Activated B cell treated with CpG ODN at 0.5 μM for 24 hours (primary cell): ENCODE measurements at regions not wholly inside any gene's neighbourhood (a gene's known extent, or its start where the extent isn't known, plus 50 kb on each side); places are given as distances from the start of the nearest gene placed in this dataset.

Experiments
- ATAC-seq: fragments of 200-7000 bp; cut with Tn5 transposase; one replicate; pipeline ENCODE4 v1.10.0; 2021; ENCODE audit warnings: low read depth, mild to moderate bottlenecking, moderate library complexity
- CTCF ChIA-PET: fragments of 350-600 bp; sonication (Branson Sonifier 250); formaldehyde crosslinking; loops from one replicate; lab custom pipeline; 2021; ENCODE audit warnings: antibody characterized with exemption; lab: Charles Lee
- POLR2A ChIA-PET: fragments of 350-600 bp; sonication (Branson Sonifier 250); formaldehyde crosslinking; loops from one replicate; lab custom pipeline; 2021; ENCODE audit warnings: antibody characterized with exemption; lab: Charles Lee
- DNase-seq: peaks from one replicate; pipeline ENCODE4 v3.0.0; 2022
- H3K27ac Mint-ChIP-seq: one replicate; pipeline ENCODE4 v1.8.0; 2020; ENCODE audit warnings: mixed read lengths
- H3K27me3 Mint-ChIP-seq: one replicate; pipeline ENCODE4 v1.8.0; 2021; ENCODE audit warnings: mixed read lengths
- H3K36me3 Mint-ChIP-seq: one replicate; pipeline ENCODE4 v1.8.0; 2021; ENCODE audit warnings: low read depth, mixed read lengths
- H3K4me1 Mint-ChIP-seq: one replicate; pipeline ENCODE4 v1.8.0; 2021; ENCODE audit warnings: mixed read lengths
- H3K4me3 Mint-ChIP-seq: one replicate; pipeline ENCODE4 v1.8.0; 2020; ENCODE audit warnings: mild to moderate bottlenecking, mixed read lengths
- H3K9me3 Mint-ChIP-seq: one replicate; pipeline ENCODE4 v1.8.0; 2020; ENCODE audit warnings: mixed read lengths
- CTCF ChIP-seq: fragments of 200-600 bp; IDR thresholded peaks from one replicate; pipeline ENCODE4 v1.8.0; 2022; ENCODE audit warnings: antibody characterized with exemption, mild to moderate bottlenecking
- intact Hi-C: fragments of 100-400 bp; cut with micrococcal nuclease; formaldehyde crosslinking; loops from one replicate; pipeline ENCODE4 v1.15.1; 2024

GRCh38 chr10:31197886-31198285 lies 121.1 kb upstream of the ZEB1 start:
- no peak for DNase-seq
- ATAC-seq: no peak
- H3K4me1 Mint-ChIP-seq: no peaks in the 10 kb centered on the region
- ChIA-PET CTCF (no interaction called here), POLR2A (no interaction called here)
- H3K27ac Mint-ChIP-seq: no peak overlapping the region
- no peak overlapping the region for H3K4me3 Mint-ChIP-seq
- no peaks in the 10 kb centered on the region for H3K27me3 Mint-ChIP-seq
- H3K36me3 Mint-ChIP-seq: no peaks in the 10 kb centered on the region
- intact Hi-C loops: no loop called here
- no peak for TF ChIP-seq CTCF
- no peaks in the 10 kb centered on the region for H3K9me3 Mint-ChIP-seq

- no peak overlapping the region for H3K27ac Mint-ChIP-seq
- ChIA-PET POLR2A (no interaction called here), CTCF (no interaction called here)
- peaks cover 3% of the 10 kb centered on the region for H3K36me3 Mint-ChIP-seq
- no peak for DNase-seq
- no peaks in the 10 kb centered on the region for H3K9me3 Mint-ChIP-seq
- H3K4me1 Mint-ChIP-seq: no peaks in the 10 kb centered on the region
- TF ChIP-seq CTCF: no peak
- ATAC-seq: no peak
- intact Hi-C loops: no loop called here
- no peak overlapping the region for H3K4me3 Mint-ChIP-seq
- no peaks in the 10 kb centered on the region for H3K27me3 Mint-ChIP-seq
These were observed 114.9 kb upstream of the ZEB1 start for GRCh38 chr10:31204090-31204489.

GRCh38 chr10:31207636-31208035 lies 111.4 kb upstream of the ZEB1 start:
- H3K36me3 Mint-ChIP-seq: peaks cover 3% of the 10 kb centered on the region
- H3K4me1 Mint-ChIP-seq: no peaks in the 10 kb centered on the region
- no peak overlapping the region for H3K27ac Mint-ChIP-seq
- no peaks in the 10 kb centered on the region for H3K27me3 Mint-ChIP-seq
- no peak for ATAC-seq
- POLR2A ChIA-PET: no interaction called here
- CTCF ChIA-PET: no interaction called here
- no peak for DNase-seq
- TF ChIP-seq CTCF: no peak
- no peaks in the 10 kb centered on the region for H3K9me3 Mint-ChIP-seq
- intact Hi-C loops: no loop called here
- no peak overlapping the region for H3K4me3 Mint-ChIP-seq

DNA sequence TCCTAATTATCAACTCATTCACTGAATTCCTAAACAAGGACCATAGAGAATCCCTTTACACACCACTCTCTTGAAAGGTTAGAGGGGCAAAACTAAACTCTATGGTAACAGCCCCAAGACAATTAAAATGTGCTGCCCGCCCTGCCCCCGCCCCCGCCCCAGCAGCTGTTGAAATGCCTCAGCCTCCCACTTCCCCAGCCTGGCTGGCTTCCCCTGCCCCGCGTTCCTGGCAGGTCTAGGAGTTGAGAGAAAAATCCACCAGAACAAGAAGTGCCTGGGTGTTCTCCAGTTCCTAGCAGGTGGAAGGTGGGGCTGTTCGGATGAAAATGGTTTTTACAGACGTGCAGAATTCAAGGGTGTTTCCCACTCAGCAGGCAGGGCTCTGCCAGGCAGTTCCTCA lies 109.5 kb upstream of the ZEB1 start:
- ChIA-PET CTCF (interaction anchor here (0.7 kb wide), 1 partner anchor 10 kb away, joined by 3 read pairs; no protein-coding TSS in a partner anchor), POLR2A (no interaction called here)
- no peak overlapping the region for H3K4me3 Mint-ChIP-seq
- ATAC-seq (no peak), DNase-seq (no peak)
- no peak for TF ChIP-seq CTCF
- no peaks in the 10 kb centered on the region for H3K27me3 Mint-ChIP-seq
- H3K4me1 Mint-ChIP-seq: no peaks in the 10 kb centered on the region
- no peak overlapping the region for H3K27ac Mint-ChIP-seq
- intact Hi-C loops: no loop called here
- peaks cover 3% of the 10 kb centered on the region for H3K36me3 Mint-ChIP-seq
- H3K9me3 Mint-ChIP-seq: no peaks in the 10 kb centered on the region

DNA sequence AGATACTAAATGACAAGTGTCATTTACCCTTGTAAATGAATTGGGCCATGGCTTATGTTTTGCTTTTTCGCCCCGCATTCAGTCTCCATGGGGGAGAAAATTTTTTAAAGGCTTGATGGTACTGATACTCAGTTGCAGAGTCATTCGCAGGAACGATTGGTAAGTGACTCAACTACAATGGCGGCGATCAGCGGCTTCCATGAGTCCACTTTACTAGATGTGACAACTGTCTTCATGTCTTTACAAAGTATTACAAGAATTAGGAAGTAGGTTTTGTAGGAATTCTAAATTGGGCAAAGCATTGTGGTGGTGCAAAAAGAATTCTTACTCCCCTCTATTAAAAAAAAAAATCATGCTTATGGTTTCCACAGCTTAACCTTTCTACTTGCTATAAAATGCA lies 108.8 kb upstream of the ZEB1 start:
- H3K27me3 Mint-ChIP-seq: no peaks in the 10 kb centered on the region
- ChIA-PET CTCF (no interaction called here), POLR2A (no interaction called here)
- H3K27ac Mint-ChIP-seq: no peak overlapping the region
- no peaks in the 10 kb centered on the region for H3K36me3 Mint-ChIP-seq
- ATAC-seq: no peak
- intact Hi-C loops: no loop called here
- no peak for DNase-seq
- no peaks in the 10 kb centered on the region for H3K4me1 Mint-ChIP-seq
- no peak overlapping the region for H3K4me3 Mint-ChIP-seq
- H3K9me3 Mint-ChIP-seq: no peaks in the 10 kb centered on the region
- TF ChIP-seq CTCF: no peak
